ENCODE measurements at regions not wholly inside any gene's neighbourhood (a gene's known extent, or its start where the extent isn't known, plus 50 kb on each side); places are given as distances from the start of the nearest gene placed in this dataset.

DNA sequence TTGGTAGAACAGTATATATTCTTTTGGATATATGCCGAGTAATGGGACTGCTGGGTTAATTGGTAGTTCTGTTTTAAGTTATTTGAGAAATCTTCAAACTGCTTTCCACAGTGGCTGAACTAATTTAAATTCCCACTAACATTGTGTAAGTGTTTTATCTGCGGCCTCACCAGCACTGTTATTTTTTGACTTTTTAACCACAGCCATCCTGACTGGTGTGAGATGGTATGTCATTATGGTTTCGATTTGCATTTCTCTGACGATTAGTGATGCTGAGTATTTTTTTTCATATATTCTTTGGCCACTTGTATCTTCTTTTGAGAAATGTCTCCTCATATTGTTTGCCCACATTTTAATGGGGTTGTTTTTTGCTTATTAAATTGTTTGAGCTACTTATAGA, 357.4 kb downstream of the C12orf50 start:
- TF ChIP-seq, protein P1, sequence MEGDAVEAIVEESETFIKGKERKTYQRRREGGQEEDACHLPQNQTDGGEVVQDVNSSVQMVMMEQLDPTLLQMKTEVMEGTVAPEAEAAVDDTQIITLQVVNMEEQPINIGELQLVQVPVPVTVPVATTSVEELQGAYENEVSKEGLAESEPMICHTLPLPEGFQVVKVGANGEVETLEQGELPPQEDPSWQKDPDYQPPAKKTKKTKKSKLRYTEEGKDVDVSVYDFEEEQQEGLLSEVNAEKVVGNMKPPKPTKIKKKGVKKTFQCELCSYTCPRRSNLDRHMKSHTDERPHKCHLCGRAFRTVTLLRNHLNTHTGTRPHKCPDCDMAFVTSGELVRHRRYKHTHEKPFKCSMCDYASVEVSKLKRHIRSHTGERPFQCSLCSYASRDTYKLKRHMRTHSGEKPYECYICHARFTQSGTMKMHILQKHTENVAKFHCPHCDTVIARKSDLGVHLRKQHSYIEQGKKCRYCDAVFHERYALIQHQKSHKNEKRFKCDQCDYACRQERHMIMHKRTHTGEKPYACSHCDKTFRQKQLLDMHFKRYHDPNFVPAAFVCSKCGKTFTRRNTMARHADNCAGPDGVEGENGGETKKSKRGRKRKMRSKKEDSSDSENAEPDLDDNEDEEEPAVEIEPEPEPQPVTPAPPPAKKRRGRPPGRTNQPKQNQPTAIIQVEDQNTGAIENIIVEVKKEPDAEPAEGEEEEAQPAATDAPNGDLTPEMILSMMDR (IDR thresholded peaks at IDR 0.05; ENCODE audit: extremely low read depth, missing control alignments) = no peak
- DNase-seq (ENCODE audit: low spot score) = no peak

DNA sequence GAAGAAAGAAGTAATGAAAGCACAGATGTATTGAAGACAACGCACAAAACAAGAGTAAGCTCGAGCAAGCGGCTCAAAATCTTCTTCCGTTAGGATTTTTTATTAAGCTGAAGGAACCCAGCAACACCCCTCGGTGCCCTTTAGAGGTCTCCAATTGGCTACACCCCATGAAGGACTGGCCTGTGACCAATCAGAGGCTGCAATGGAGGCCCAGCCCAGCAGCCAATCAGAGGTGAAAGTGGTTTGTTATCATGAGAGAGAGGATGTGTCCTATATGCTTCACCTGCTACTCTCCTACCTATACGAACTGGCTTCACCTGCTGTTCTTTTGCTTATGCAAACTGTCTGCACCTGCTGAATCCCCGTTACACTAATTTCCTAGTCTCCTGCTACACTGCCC, 358.8 kb downstream of the C12orf50 start:
- TF ChIP-seq, protein P1 (IDR thresholded peaks at IDR 0.05; ENCODE audit: extremely low read depth, missing control alignments) = no peak
- DNase-seq (ENCODE audit: low spot score) = no peak

DNA sequence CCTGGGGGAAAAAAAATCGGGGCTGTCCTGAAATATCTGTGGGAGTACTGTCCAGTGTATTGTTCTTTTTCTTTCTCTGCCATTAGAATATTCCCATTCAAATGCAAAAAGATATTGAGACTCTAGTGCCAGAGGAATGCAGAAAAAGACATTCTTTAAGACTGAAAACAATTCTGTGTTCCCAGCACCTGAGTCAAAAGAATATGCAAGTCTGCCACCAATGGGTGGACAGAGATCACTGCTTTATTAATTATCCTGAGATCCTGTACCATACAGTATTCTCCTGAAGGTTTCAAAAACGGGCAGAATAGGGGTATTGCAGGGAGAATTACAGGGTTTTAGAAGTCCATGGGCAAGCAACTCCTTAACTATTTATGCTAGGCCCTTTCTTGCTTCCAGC, 361.8 kb downstream of the C12orf50 start:
- DNase-seq (ENCODE audit: low spot score) = no peak
- TF ChIP-seq, protein P1 (IDR thresholded peaks at IDR 0.05; ENCODE audit: extremely low read depth, missing control alignments) = no peak

DNA sequence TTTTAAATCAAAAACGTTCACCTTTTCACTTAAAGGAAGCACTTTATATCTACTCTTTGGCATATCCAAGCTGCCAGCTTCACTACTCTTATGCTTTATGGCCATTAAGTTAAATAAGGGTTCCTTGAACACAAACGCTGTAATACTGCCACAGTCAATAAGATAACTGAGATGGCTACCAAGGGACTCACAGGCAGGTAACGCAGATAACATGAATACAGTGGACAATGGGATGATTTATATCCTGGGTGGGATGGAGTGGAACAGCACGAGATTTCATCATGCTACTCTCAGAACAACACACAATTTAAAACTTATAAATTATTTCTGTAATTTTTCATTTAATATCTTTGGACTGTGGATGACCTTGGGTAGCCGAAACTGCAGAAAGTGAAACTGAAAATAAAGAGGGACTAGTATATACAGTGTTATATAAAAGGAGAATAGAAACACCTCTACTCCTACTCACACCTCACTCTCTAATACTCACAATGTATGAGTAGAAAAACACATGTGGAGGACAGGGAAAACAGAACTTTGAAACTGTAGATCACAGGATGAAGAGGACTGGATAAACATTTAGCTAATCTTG, 367.3 kb downstream of the C12orf50 start:
- TF ChIP-seq, protein P1 (IDR thresholded peaks at IDR 0.05; ENCODE audit: extremely low read depth, missing control alignments) = no peak
- DNase-seq (ENCODE audit: low spot score) = no peak

DNA sequence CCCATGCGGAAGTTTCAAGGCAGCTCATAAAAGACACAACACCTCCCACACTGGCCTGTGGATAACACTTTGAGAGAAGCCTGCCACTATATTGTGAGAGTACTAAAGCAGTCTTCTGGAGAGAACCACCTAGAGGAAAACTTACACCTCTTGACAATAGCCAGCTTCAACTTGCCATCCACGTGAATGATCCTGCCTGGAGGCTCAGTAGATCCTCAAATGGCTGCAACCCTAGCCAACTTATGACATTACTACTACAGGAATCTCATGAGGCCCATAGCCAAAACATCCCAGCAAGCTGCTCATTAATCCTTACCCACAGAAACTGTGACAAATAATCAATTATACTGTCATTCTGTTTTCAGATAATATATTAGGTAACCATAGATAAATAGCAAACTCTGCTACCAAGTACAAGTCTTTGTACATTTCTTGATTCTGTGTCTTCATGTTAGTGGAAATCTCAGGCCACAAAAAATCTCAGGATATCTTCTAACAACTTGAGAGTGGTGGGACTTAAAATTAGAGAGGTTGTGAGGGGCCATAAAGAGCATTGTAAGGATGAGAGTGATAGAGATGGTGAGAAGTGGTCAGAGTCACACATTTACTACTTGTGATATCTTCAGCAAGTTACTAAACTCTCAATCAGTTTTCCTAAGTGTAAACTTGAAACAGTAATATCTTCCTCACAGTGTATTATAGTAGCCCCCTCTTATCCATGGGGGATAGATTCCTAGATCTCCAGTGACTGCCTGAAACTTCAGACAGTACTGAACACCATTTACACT, 368.0 kb downstream of the C12orf50 start:
- DNase-seq (ENCODE audit: low spot score) = no peak
- TF ChIP-seq, protein P1 (IDR thresholded peaks at IDR 0.05; ENCODE audit: extremely low read depth, missing control alignments) = no peak

DNA sequence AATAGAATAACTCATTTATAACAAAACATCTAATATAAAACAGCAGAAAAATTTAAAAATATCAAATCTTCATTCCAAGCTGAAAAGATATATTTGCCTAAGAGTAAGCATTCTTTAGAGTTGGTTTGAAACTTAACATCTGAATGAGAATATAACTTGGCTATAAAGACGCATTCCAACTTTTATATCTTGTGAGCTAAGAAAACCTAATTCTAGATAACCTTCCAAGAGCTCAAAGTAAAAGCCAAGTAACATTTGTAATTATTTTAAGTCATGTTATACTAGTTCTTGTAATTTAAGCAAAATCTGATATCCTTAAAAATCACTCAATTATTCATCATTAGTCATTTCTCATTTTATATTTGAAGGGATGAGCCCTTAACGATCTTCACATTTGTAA, 368.9 kb downstream of the C12orf50 start:
- TF ChIP-seq, protein P1 (IDR thresholded peaks at IDR 0.05; ENCODE audit: extremely low read depth, missing control alignments) = no peak

DNA sequence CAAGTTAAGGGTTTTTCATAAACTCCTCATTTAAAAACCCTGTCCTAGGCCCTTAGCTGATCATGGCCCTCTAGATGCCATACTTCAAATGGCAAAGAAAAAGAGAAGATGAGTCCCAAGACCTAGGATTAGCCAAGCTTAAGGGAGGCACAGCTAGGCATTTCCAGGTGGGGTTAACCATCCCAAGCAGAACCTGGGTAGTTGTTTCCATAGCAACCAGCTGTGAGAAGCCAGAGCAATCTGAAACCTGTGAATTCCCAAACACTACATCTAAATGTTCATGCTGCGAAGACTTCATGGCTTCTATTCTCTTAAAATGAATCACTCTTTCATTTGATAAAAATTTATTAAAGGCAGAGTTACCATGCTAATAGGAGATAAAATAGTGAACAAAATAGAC, 372.9 kb downstream of the C12orf50 start:
- TF ChIP-seq, protein P1 (IDR thresholded peaks at IDR 0.05; ENCODE audit: extremely low read depth, missing control alignments) = no peak
- DNase-seq (ENCODE audit: low spot score) = no peak

More for the DNA sequence above, 368.9 kb downstream of the C12orf50 start:
- no peak for DNase-seq (ENCODE audit: low spot score)

Data from GM20000 (cell line).